NCI-H2196 treated with DMSO at 0.1 percent for 48 hours (cell line): ENCODE measurements at regions not wholly inside any gene's neighbourhood (a gene's known extent, or its start where the extent isn't known, plus 50 kb on each side); places are given as distances from the start of the nearest gene placed in this dataset.

Source experiments
- DNase-seq: peaks from one replicate; lab custom pipeline; 2025; ENCODE audit not compliant: unreplicated experiment; lab: John Stamatoyannopoulos, UW

DNA sequence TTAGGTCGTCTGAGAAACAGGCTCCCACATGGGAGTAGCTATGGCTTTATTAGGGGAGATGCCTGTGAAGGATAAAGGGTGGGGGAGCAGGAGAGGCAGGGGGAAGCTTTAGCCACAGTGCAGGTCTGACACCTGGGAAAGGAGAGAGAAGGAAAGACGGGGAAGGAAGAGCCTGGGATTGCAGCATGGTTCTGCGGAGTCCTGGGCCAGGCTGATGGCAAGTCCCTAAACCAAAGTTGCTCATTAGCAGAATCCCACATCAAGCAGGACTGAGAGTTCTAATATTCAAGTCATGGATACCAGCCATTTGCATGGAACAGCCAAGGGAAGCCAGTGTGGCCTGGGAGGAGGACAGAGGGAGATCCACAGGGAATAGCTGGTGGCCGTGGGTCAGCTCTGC, 414.8 kb downstream of the RPS24 start:
- DNase-seq = no peak

DNA sequence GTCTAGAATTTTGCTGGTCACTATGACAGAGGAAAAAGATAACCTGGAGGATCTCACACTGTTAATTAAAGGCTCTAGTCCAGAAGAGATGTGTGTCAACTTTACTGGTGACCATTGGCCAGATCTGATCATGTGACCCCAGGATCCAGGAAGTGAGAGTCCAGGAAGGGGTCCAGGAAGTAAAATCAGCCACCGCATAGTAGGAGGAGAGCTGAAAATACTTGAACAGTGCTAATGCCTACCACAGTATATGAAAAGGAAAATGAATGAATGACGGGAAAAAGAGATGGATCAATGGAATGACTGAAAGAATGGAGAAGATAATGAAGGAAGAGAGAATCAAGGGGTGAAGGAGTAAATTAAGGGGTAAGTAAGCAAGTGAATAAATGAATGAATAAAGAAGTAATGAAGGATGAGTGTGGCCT, 415.3 kb downstream of the RPS24 start:
- no peak for DNase-seq

DNA sequence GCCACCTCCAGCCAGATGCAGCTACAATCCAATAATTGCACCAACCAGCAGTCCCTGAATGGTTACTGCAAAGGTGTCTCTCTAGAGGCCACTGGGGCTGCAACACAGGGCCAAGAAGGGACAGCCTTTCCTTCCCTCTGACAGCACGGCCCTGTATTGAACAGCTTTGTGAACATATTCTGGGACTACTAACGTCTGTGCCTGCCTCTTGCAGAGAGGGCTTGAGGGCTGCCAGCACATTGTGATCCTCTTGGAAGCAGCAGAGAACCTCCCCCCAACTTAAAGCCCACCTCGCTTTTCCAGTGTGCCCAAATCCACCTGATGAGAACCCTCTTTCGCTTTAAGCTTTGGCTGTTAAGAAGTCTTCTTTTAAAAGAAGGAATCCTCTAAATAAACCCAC, 415.9 kb downstream of the RPS24 start:
- no peak for DNase-seq

- DNase-seq = no peak
Measured at GRCh38 chr10:78450239-78450638, 416.6 kb downstream of the RPS24 start.

- DNase-seq = peak; percentile 5
Measured at GRCh38 chr10:78450807-78451485, 417.3 kb downstream of the RPS24 start.

- DNase-seq = peak; percentile 7
Measured at GRCh38 chr10:78451592-78451991, 417.9 kb downstream of the RPS24 start.

GRCh38 chr10:78454123-78454645, 420.5 kb downstream of the RPS24 start:
- no peak for DNase-seq

- no peak for DNase-seq
Measured at GRCh38 chr10:78455236-78455635, 421.6 kb downstream of the RPS24 start.

GRCh38 chr10:78455811-78456210, 422.1 kb downstream of the RPS24 start:
- no peak for DNase-seq

DNA sequence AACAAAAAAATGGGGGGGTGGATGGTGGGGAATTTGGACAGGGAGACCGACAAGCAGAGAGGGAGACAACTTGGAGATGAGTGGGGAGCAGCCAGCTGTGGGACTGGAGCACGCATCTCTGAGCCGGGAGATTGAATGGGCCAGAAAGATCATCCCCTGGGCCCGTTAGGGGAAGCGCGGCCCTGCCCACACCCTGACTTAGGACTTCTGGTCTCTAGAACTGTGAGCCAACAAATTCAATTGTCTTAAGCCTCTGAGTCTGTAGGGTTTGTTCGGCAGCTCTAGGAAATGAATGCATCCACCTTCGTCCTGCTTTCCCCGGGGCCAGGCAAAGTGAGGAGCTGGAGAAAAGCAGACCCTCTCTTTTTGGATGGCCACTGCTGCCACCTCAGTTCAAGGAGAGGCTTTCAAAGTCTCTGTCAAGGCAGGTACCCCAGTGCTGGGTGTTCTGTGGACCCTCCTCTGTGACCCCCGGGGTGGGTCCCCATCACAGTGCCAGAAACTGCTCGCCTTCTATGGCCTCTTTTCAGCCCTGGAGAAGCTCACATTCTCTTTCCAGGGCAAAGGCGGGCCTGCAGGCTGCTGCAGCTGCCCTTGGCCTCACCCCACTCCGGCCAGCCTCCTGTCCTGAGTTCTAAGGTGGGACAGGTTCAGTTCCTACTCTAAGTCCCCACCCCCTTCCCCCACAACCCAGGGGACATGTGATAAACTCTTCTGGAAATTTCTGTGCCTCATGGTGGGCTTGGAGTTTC, 423.2 kb downstream of the RPS24 start:
- DNase-seq = no peak

DNA sequence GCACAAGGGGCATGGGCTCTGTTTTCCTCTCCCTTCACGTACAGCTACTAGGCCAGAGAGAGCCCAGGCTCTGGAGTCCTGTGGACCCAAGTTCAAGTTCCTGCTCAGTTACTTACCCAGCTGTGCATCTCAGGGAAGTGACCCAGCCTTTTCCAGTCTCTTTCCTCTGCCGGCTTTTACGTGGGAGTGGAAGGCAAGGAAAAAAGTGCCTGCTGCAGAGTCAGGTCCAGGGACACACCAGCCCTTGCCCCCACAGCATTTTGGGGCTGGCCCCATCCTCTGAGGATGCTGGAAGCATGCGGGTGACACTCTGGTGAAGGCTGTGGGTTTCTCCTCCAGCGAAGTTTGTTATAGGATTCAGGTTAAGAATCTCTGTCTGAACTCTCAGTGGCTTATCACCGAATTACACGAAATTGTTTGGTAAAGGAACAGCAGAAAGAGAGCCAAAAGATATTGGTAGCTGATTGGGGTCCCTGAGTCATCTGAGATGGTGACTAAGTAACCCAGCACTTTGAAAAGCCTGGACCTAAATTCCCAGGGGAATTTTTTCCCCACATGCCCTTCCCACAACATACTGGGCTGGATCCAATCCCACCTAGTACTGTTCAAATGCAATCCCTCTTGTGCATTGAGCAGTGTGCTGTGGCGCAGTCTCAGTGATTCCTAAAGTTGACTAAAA, 424.3 kb downstream of the RPS24 start:
- DNase-seq = no peak

DNA sequence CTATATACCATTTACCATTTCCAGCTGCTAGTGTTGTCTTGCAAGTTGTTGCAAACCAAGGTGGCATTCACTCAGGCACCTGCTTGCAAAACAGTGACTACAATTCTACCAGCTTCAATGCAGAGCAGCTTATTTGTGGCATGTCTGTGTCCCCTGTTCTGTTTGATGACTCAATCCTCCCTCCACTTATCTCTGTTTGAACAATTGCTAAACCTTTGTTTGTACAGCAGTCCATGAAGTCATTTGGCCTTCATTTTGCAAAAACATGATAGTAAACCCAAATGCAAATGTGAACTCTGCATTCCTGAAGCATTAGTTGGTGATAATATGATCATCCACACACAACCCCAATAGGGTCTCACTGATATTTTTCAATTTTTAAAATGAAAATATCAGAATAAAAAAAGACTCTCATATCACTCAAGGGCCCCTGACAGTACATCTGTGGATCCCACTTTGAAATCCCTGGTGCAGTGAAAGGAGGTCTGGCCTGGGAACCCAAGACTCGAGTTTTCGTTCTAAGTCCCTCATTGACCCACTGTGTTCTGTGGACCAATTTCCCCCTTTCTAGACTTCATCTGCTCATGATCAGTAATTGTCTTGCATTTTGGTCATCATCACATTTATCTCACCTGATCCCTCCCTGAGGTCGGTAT, 425.4 kb downstream of the RPS24 start:
- peak; percentile 62 for DNase-seq

DNA sequence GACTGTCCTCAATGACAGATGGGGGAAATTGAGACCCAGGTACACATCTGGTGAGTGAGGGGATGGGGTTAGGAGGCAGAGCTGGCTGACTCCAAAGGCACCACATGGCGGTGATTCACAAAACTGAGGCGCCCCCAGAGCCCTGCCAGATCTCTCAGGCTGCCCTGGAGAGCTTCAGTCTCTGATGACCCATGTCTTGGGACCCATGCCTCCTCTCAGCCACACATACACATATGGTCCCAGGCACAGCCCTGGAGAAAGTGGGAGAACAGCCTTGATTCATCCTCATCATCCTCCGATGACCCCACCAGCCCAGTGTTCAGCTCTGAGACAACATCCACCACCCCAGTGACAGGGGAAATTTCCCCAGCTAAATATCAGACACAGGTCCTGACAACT, 426.0 kb downstream of the RPS24 start:
- DNase-seq = no peak

- DNase-seq = no peak
Measured at GRCh38 chr10:78460204-78460603, 426.5 kb downstream of the RPS24 start.

DNA sequence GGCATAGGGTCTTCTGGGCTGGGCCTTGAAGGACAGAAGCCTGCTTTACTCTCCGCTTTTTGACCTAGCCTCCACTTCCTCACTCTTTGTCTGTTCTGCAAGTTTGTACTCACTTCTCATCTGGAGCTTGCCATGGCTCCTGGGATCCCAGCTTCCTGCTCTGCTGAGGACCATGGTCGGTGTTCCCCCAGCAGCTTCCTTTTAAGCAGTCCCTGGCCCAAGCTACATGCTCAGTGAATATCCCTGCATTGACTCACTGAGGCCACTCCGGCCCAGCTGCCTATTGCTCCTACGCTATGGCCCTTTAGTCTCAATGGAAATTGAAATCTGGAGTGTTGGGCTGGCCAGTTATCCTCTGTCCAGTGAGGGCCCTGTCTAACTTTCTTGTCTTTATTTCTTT, 427.7 kb downstream of the RPS24 start:
- DNase-seq = no peak

GRCh38 chr10:78462176-78462575, 428.5 kb downstream of the RPS24 start:
- no peak for DNase-seq

- DNase-seq = no peak
Measured at GRCh38 chr10:78462726-78463228, 429.1 kb downstream of the RPS24 start.

- DNase-seq = no peak
Measured at GRCh38 chr10:78464118-78464855, 430.6 kb downstream of the RPS24 start.

GRCh38 chr10:78464856-78465267, 431.2 kb downstream of the RPS24 start:
- DNase-seq = no peak

DNA sequence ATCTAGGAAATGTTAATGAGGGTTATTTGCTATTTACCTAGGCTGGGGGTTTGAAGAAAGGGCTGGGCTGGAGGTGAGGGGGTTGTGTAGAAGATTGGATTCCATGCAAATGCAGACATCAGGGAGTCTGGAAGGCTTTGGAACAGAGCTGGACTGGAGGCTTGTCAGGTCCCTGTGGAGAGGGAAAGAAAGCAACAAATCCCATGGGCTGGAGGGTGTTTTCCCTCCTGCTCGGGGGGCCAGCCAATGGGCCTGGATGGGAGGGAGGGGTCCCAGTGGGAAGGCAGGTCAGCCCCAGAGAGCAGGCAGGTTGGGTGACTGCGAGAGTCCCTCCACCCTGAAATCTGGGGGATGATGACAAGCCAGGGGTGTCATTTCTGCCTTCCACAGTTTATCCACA, 431.8 kb downstream of the RPS24 start:
- no peak for DNase-seq
